DMS153 treated with DMSO at 0.1 percent for 48 hours (cell line): ENCODE measurements at regions not wholly inside any gene's neighbourhood (a gene's known extent, or its start where the extent isn't known, plus 50 kb on each side); places are given as distances from the start of the nearest gene placed in this dataset.

Source experiments
- DNase-seq: peaks from one replicate; lab custom pipeline; 2025; ENCODE audit not compliant: unreplicated experiment; lab: John Stamatoyannopoulos, UW

DNA sequence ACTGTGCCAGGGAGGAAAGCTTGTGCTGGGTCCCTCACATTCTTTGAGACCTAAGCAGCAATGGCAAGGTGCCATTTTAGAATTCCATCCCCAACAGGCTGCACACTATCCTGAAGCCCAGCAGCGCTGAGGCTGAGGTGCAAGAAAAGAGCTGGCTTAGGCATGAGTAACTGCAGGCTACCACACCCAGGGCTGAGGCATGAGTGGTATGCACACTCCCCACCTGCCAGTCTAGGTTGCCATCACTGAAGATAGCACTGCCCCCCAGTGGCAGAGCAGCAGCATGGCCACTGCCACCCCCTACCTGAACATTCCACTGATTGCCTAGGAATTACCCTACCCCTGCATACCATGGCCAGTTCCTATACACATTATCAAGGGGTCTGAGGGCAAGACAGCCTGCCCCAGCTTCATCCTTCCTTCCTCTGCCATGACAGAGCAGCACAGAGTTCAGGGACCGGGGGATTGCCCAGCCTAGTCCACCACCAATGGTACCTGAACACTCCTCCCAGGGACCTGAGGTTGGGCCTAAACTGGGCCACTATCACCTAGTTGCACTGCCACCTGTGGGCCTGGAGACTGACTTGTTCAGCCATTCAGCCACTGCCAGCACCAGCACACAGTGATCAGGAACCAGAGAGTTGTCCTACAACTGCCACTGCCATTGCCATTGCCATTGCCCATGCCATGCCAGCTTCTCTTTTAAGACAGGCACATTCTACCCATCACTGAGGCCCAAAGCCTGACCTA, 129.8 kb downstream of the SATB1 start:
- no peak for DNase-seq

DNA sequence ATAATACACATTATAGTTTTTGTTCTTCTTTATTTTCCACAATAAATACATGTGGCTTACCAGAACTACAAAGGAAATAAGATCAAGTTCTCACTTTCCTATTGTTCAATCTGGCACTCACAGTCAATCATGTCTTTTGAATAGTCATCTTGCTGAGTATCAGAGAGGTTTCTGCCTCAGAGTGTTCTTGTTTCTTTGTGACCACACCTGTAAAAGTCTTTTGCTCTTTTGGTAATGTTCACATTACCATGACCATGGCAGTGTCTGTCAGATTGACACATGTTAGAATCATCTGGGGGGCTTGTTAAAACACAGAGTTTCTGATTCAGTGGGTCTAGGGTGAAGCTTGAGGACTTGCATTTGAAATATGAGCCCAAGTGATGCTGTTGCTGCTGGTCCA, 135.0 kb downstream of the SATB1 start:
- DNase-seq = no peak

DNA sequence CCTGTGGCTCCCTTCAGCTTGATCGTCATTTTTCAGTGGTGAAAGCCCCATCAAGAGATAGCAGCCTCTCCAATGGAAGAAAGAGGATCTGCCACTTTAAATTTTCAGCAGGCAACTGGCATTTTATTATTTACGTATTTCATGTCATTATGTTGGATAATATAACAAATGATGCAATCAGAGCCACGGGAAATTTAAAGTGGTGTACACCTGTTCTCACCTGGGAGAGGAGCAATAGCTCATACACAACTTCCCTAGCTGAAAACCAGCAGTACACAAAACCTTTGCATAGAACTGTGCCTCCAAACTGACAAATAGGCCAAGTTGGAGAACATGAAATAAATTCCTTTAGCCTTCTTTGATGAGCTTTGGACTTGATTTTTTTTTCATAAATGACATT, 136.9 kb downstream of the SATB1 start:
- DNase-seq = no peak

DNA sequence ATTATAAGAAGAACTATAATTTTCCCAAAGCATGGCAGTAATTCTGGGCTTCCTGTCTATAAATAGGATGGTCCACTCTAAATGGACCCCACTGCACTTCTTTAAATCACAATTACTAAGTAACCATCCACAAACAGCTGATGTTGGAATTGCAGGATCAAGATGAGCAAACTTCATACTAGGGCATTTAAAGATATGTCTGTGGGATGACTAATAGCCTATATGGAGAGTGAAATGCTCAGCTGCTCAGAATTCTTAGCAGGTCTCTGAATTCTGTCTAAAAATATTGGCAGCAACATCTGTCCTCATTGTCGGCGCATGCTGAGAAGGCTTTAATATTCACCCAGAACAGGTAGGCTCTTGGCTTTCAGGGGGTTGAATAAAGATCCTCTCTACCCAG, 140.4 kb downstream of the SATB1 start:
- no peak for DNase-seq

DNA sequence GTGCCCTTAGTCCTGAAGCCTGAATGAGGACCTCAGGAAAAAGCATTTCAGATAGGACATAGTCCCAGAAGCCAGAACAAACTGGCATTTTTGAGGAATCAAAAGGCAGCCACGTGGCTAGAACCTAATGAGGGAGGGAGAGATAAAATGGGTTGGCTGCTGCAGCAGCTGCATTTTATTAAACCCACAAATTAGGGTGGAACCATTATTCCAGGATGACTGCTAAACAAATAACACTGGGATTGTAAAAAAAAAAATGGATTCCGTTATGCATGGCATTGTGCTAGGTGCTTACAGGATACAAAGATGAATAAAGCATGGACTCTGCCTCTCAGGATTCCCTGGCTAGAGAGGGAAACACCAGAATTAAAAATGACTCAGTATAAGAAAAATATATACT, 141.5 kb downstream of the SATB1 start:
- no peak for DNase-seq

DNA sequence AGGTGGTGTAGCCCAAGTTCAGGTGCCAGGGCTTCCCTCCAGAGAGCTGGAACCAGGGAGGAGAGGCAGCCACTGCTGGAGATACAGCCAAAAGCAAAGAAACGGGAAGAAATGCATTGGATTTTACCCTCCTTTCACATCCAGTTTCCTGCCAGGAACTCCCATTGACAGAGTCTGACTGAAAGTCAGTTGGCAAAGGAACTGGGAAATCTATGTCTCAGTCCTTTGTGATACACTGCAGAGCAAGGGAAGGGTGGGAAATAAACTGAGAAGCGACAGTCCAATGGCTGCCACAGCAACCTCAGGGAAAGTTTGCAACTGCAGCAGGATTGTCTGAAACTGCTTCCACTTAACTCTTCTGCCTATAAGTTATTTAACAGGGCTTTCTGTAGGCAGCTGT, 142.6 kb downstream of the SATB1 start:
- no peak for DNase-seq

DNA sequence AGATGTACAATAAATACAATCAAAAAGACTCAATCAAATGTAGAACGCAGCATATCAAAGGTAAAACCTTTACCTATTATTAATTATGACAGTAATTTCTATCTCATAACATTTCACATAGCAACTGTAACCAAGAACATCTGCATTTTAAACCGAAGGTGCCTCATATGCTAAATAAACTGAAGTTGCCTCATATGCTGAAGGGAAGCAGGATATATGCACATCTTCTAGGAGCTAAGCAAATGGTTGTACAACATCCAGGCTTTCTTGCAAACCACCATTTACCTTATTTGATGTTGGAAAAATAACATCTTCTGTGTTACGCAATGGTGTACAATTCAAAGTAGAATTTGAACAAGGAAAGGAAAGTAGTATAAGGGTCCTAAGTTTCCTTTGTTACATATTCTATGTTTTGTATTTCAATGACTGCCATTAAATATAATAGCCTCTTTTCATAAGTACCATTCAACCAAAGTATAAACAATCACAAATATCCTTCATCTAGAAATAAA, 145.9 kb downstream of the SATB1 start:
- DNase-seq = no peak

DNA sequence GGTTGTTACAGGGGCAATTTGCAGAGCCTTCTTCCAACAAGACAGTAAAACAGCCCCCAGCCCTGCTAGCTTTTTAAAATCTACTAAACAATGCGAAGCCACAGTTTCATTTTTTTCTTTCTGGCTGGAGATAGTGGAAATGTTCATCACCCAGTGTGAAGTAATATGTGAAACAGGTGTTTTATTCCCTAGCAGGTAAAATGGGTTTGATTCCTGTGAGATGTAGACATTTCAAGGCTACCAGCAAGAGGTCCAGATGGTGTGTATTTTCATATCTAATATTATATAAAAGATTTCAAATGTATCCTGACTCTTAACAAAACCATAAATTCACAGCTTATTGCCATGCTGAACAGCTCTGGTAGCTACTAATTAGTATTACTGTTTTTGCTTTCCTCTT, 160.3 kb downstream of the SATB1 start:
- DNase-seq = no peak

DNA sequence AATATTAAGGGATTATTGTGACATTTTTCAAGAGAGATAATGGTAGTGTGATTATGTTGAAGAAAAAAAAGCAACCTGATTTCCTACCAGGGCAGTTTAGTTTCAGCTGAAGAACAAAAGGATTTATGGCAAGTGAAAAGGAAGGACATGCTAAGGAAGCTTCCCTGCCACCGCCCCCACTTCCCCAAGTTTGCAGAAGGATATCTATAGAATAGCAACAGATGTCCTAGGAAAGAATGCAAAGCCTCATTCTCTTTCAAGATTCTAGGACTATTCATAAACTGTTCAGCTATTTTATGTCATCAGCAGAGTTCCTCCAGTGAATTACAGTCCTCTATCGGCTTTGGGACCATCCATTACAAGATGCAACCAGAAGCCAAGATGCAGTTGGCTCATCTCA, 160.8 kb downstream of the SATB1 start:
- no peak for DNase-seq

DNA sequence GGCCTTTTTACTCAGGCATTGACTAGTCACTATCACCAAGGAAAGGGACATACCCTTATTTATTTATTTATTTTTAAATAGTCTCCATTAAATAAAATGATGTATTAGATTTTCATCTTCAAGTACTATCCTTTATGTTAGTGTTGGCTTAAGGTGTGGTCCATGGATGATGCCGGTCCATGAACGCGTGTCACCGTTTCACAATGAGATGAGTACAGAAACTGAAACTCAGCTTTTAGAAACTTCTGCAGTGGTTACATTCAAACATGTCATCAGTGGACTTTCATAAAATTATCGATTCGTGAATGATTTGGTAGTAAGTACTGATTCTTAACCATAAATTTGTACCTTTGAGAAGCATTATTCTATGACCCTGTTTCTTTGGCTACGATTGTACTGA, 166.6 kb downstream of the SATB1 start:
- no peak for DNase-seq

DNA sequence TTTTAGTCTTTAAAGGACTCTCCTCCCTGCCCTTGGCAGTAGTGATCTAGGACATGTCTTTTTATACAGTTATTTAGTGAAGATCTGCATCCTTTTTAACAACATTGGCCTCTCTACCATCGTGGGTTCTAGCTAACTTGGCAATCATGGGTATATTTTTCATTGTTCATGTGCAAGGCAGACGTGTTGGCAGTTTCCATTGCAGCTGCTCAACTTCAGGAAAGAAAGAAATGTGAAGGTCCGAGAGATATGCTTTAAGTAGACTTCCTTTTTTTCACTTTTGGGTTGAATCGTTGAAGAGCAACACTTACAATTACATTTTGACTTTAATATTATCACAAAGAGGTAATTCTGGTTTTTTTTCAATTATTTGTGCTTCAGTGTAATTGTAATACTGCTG, 172.6 kb downstream of the SATB1 start:
- DNase-seq = no peak

DNA sequence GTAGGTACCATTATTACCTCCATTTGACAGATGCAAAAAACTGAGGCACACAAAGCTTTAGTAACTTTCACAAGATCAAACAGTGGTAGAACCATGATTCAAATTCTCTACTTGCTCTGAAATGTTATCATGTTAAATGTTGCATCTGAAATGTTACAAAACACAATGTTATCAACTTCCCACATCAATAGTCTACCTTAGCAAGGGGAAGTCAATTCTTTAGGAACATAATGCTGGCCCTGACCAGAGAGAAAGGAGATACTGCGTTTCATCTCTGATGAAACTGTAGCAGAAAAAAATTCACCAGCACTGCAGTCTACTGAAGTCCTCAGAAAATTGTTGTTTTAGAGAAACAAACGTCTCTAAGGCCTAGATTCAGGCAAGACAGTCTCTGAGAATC, 174.1 kb downstream of the SATB1 start:
- DNase-seq = no peak

DNA sequence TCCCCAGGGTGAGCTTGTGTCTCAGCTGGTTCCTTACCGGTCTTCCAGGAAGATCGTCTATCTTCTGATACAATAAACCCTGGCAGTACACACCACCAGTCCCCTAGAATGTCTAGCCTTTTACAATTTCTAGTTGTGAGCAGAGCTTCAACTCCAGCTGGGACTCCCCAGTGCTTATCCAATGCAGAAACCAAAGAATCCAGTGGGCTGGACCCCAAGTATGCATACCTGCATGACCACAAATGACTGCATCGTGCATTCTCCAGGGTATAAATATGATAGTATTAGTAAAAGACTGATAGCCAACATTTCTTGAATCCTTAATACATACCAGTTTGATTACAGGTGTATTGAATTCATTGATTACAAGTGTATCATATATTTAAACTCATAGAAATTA, 176.0 kb downstream of the SATB1 start:
- no peak for DNase-seq

DNA sequence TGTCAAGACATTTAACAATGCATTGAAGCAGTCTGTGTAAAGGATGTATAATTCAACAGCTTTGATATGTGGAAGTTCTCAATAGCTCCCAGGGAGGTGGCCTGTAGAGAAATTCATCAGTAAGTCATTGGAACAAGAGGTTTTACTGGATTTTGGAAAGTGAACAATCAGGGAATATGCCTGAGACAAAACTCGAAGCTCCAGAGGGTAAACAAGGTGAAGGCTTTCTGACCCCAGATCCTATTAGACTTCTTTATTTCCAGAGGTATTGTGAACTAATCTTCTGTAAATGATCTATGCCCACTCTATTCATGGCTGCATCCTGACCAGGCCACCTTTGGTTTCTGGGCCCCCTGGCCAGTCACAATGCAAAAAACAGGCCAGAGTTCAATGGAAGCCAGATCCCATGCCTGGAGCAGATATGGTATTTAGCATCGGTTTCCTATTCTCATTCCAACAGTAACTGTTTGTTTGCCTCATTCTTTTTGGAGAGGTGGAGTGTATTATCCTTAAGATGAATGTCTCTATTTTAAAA, 177.3 kb downstream of the SATB1 start:
- no peak for DNase-seq

DNA sequence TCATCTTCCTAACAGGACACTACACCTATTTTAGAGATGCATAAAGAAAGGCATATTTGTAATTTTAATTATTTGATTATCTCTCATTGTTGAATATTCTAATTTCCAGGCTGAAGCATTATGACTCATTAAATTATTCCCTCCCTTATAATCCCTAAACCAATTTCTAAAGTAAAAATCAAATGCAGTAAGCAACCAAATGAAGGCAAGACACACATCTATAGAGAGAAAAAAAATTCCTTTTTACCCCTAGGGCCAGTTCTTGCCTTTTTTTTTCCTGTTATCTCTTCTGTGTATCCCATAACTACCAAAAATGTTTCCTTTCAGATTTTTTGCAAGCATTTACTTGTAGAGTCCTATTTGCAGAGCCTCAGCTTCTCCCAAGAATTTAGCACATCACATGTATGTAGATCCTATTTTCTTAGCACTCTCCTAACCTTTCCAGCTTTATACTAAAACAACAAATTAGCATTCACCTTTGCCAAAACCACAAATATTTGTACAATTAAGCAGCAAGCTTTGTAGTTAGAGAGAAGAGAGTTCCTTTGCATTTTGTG, 177.9 kb downstream of the SATB1 start:
- no peak for DNase-seq

DNA sequence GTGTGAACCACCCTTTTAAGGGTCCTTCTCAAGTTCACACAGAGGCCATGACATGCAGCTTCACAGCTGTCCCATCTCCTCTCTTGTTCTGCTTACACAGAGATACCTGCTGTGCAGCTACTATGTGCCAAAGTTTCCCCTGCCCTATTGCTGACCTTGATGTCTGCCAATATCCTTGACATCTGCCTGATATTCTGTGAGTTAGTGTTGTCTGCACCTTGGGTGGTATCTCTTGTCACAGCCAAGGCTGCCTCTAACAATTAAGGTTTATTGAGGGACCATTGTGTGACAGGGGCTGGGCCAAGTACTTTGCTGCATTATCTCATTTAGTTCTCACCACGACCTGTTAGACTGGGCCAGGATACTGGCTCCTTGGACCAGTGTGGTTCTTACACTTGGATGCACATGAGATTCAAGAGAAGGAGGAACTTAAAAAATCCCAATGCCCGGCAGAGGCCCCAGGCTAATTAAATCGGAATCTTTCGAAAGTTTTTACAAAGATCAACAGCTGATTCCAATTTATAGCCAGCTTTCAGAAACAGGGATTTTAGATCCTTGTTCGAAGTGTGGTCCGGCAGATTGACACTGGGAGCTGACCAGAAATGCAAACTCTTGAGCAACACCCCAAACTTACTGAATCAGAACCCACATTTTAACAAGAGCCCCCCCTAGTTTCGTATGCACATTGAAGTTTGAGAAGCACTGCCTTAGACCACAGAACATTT, 178.6 kb downstream of the SATB1 start:
- DNase-seq = no peak

DNA sequence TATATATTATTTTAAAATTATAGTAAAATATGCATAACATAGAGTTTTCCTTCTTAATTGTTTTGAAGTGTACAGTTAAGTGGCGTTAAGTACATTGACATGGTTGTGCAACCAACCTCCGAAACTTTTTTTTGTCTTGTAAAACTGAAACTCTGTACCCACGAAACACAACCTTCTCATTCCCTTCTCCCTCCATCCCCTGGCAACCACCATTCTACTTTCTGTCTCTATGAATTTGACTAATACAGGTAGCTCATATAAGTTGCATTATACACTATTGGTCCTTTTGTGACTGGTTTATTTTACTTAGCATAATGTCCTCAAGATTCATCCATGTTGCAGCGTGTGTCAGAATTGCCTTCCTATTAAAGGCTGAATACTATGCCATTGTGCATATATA, 179.4 kb downstream of the SATB1 start:
- no peak for DNase-seq

DNA sequence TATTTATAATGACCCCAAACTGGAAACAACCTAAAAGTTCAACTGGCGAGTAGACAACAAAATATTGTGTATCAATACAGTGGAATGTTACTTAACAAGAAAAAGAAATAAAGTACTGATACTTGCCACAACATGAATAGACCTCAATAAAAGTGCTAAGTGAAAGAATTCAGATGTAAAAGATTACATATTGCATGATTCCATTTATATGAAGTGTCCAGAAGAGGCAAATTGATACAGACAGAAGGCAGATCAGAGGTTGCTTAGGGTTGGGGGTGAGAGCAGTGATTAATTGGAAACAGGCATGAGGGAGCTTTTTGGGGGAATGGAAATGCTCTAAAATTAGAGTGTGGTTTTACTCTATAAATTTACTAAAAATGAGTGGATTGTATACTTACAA, 183.3 kb downstream of the SATB1 start:
- DNase-seq = no peak

DNA sequence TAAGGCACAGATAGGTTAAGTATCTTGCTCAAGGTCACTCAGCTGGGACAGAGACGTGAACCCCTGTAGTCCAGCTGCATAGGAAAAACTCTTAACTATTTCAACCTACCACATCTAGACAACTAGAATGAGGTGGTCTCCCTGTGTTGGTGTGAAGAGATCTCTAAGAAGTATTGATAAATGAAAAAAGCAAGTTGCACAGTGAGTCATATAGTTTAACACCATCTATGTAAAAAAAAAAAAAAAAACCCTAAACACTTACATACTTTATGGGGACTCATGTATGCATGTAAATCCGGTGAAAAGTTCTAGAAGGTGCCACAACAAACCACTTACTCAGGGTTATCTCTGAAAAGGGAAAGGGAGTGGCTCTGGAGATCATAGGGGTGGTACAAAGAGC, 185.5 kb downstream of the SATB1 start:
- no peak for DNase-seq

DNA sequence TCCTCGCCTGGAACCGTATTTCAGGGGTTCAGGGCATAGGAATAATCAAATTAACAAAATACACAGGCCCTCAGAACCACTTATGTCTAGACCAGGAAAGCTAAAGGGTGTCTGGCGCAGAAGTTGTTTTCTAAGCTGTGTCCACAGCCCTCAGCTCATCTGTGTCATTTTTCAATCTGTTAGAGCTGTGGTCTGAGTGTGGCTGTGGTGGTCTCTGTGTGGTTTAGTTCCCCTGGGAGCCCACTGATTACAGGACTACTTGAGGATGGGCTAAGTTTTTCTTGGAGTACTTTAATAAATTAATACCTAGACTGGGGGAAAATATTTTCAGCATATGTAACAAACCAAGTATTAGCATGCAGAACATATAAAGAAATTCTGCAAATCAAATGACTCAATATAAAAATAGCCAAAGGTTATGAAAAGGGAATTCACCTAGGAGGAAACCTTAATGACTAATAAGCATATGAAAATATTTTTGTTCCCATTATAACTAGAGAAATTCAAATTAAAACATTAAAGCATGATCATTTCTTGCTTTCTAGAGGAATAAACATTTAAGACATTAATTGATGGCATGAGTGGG, 186.3 kb downstream of the SATB1 start:
- no peak for DNase-seq

DNA sequence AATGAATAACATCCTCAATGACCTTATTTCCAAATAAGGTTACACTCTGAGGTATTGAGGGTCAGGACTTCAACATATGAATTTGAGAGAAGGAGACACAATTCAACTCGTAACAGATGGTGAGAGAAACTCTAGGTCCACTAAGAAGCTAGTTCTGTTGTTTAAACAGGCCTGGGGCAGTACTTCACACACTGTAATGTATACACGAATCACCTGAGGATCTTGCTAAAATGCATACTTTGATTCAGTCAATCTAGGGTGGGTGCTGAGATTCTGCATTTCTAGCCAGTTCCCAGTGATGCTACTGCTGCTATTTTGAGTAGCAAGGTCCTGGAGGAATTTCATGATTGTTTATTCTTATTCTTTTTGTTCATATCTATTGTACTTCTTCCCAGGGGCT, 186.8 kb downstream of the SATB1 start:
- DNase-seq = no peak
